ENCODE measurements at regions not wholly inside any gene's neighbourhood (a gene's known extent, or its start where the extent isn't known, plus 50 kb on each side); places are given as distances from the start of the nearest gene placed in this dataset.

DNA sequence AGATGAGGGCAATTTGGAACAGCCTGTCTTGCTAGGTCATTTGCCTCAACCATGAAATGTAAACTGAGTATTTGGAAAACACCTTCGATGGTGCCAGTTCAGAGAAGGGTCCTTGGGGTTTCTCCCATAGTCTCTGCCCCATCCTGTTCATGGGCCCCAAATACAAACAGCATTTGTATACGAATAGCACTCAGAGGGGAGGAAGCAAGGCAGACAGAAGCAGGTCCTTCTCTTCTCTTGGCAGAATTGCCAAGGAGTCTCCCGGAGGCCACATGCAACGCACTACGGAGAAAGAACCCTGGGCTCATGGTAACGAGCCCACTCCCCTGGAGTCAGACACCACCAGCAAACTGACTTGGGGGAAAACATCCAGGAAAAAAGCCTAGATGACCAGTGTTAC is 162.1 kb downstream of the RAB11FIP2 start:
- in situ Hi-C loops (cut with MboI; ENCODE audit: low sequenced_read_pairs in 4 of 4) (no loop called here), intact Hi-C loops (cut with DNase I; ENCODE audit: low total_unique reads) (no loop called here)
- Histone ChIP-seq H3K4me1 (no peaks in the 10 kb centered on the region), H3K36me3 (no peaks in the 10 kb centered on the region), H3K27me3 (no peaks in the 10 kb centered on the region), H3K27ac (no peak overlapping the region), H3K9me3 (no peaks in the 10 kb centered on the region), H3K4me3 (no peak overlapping the region)
- DNase-seq (no peak), ATAC-seq (no peak)
- TF ChIP-seq, protein P1, sequence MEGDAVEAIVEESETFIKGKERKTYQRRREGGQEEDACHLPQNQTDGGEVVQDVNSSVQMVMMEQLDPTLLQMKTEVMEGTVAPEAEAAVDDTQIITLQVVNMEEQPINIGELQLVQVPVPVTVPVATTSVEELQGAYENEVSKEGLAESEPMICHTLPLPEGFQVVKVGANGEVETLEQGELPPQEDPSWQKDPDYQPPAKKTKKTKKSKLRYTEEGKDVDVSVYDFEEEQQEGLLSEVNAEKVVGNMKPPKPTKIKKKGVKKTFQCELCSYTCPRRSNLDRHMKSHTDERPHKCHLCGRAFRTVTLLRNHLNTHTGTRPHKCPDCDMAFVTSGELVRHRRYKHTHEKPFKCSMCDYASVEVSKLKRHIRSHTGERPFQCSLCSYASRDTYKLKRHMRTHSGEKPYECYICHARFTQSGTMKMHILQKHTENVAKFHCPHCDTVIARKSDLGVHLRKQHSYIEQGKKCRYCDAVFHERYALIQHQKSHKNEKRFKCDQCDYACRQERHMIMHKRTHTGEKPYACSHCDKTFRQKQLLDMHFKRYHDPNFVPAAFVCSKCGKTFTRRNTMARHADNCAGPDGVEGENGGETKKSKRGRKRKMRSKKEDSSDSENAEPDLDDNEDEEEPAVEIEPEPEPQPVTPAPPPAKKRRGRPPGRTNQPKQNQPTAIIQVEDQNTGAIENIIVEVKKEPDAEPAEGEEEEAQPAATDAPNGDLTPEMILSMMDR (IDR thresholded peaks at IDR 0.05 in 4 of 5, conservative IDR thresholded peaks at IDR 0.05 in 1 of 5), result no peak

DNA sequence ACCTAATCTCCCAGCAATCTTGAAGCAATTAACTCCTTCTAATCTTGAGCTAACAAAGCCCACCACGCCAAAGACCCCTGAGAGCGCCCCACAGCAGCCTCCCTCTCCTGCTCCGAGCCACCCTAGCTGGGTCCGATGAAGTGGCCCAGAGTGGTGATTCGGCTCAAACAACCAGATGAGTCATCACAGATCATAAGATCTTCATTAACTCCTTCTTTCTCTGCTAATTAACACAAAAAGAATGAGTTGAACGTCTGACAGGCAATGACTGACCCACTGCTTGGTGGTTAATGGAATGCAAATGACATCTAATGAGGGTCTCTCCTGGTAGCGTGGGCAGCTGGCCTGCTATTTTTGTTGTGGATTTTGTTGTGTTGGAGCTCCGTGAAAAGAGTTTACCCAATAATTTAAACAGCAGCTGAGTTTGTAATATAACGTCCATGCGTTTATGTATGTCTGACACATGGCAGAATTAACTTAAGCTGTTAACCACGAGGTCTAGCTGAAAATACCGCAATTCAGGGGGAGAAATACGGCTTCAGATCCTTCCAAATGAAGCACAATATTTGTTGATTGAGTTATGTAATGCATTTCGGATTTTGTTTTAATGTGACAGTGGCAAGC is 161.4 kb downstream of the RAB11FIP2 start:
- Histone ChIP-seq H3K4me3 (no peak overlapping the region), H3K4me1 (no peaks in the 10 kb centered on the region), H3K9me3 (no peaks in the 10 kb centered on the region), H3K27me3 (no peaks in the 10 kb centered on the region), H3K36me3 (no peaks in the 10 kb centered on the region), H3K27ac (no peak overlapping the region)
- TF ChIP-seq POLR2A (IDR thresholded peaks at IDR 0.05), result no peak
- TF ChIP-seq, protein P1 (IDR thresholded peaks at IDR 0.05 in 4 of 5, conservative IDR thresholded peaks at IDR 0.05 in 1 of 5), result no peak
- DNase-seq (no peak), ATAC-seq (no peak)
- in situ Hi-C loops (cut with MboI; ENCODE audit: low sequenced_read_pairs in 4 of 4), result no loop called here
- intact Hi-C loops (cut with DNase I; ENCODE audit: low total_unique reads), result no loop called here

DNA sequence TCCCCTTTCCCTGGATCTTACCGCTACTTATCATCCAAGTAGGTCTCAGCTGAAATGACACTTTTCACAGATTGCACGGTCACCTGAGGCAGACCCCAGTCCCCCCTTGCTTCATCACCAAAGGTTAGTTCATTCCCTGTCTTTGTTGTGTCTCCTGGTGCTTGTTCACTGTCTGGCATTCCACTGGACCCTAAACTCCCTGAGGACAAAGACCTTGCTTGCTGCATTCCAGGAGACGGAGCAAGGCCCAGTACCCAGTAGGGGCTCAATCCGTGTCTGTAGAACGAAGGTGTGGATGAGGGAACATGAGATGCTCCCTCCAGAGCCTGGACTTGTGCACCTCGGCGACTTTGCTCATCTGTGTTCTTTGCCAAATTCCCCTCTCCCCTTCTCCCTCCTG is 160.0 kb downstream of the RAB11FIP2 start:
- Histone ChIP-seq H3K27me3 (no peaks in the 10 kb centered on the region), H3K9me3 (no peaks in the 10 kb centered on the region), H3K4me3 (no peak overlapping the region), H3K27ac (no peak overlapping the region), H3K4me1 (no peaks in the 10 kb centered on the region), H3K36me3 (no peaks in the 10 kb centered on the region)
- no peak for TF ChIP-seq POLR2A (IDR thresholded peaks at IDR 0.05)
- TF ChIP-seq, protein P1 (IDR thresholded peaks at IDR 0.05 in 4 of 5, conservative IDR thresholded peaks at IDR 0.05 in 1 of 5), result no peak
- no peak for DNase-seq
- in situ Hi-C loops (cut with MboI; ENCODE audit: low sequenced_read_pairs in 4 of 4) (no loop called here), intact Hi-C loops (cut with DNase I; ENCODE audit: low total_unique reads) (no loop called here)
- no peak for ATAC-seq

- no peak overlapping the region for H3K4me3 ChIP-seq
Measured at GRCh38 chr10:117889664-117890063, 157.1 kb downstream of the RAB11FIP2 start.

DNA sequence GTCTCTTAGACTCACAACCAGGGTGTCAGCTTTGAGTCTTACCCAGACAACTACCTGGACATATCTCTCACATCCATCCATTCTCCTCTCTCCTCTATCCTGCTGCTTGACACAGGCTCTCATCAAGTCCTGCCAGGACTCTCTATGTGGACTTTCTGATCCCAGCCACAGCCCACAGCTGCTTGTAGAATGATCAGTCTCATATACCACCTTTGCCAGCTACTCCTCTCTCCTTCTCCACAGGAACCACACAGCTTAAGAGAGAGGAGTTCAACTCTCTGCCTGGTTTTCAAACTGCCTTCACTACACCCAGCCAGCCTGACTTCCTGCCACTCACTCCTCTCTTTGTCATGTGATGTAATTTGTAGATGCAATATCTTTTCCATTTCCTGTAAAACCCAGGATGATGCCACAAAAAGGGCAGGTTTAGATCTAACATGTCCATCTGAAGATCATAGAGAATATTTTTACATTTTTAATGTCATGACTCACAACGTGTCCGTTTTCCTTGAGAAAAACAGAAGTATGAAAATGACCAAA is 154.0 kb downstream of the RAB11FIP2 start:
- ATAC-seq, result no peak
- in situ Hi-C loops (cut with MboI; ENCODE audit: low sequenced_read_pairs in 4 of 4) (no loop called here), intact Hi-C loops (cut with DNase I; ENCODE audit: low total_unique reads) (no loop called here)
- H3K36me3 ChIP-seq, result no peaks in the 10 kb centered on the region
- no peak overlapping the region for H3K27ac ChIP-seq
- DNase-seq, result no peak
- no peaks in the 10 kb centered on the region for H3K27me3 ChIP-seq
- H3K4me3 ChIP-seq, result no peak overlapping the region
- no peaks in the 10 kb centered on the region for H3K4me1 ChIP-seq
- H3K9me3 ChIP-seq, result no peaks in the 10 kb centered on the region
- TF ChIP-seq, protein P1 (IDR thresholded peaks at IDR 0.05 in 4 of 5, conservative IDR thresholded peaks at IDR 0.05 in 1 of 5), result no peak
- TF ChIP-seq POLR2A (IDR thresholded peaks at IDR 0.05), result no peak

More at GRCh38 chr10:117889664-117890063, 157.1 kb downstream of the RAB11FIP2 start:
- ATAC-seq, result no peak
- DNase-seq, result no peak
- Histone ChIP-seq H3K27ac (no peak overlapping the region), H3K36me3 (no peaks in the 10 kb centered on the region), H3K9me3 (no peaks in the 10 kb centered on the region), H3K27me3 (no peaks in the 10 kb centered on the region), H3K4me1 (no peaks in the 10 kb centered on the region)
- no peak for TF ChIP-seq POLR2A (IDR thresholded peaks at IDR 0.05)
- in situ Hi-C loops (cut with MboI; ENCODE audit: low sequenced_read_pairs in 4 of 4) (no loop called here), intact Hi-C loops (cut with DNase I; ENCODE audit: low total_unique reads) (no loop called here)

Data from gastrocnemius medialis (tissue), 4 donors.